Amniotic epithelial cell (primary cell): ENCODE measurements at regions not wholly inside any gene's neighbourhood (a gene's known extent, or its start where the extent isn't known, plus 50 kb on each side); places are given as distances from the start of the nearest gene placed in this dataset.
"Not testable (repeated sequence)": the region's sequence is repeated elsewhere in the genome, so short reads cannot be mapped to it uniquely, and the experiment has no call there.

Source experiments
- DNase-seq: peaks from one replicate; pipeline ENCODE4 v3.0.0-alpha.2; 2010; ENCODE audit warnings: low read depth

GRCh38 chr4:179695175-179695574, 2252.9 kb upstream of the AGA start:
- DNase-seq = no peak

- DNase-seq = no peak
Observed at GRCh38 chr4:179698321-179698720, 2256.1 kb upstream of the AGA start.

GRCh38 chr4:179709961-179710624, 2267.9 kb upstream of the AGA start:
- no peak for DNase-seq

GRCh38 chr4:179719766-179720450, 2277.7 kb upstream of the AGA start:
- DNase-seq = no peak

- not testable (repeated sequence) for DNase-seq
Observed at GRCh38 chr4:179726491-179726890, 2284.3 kb upstream of the AGA start.

GRCh38 chr4:179728305-179728704, 2286.1 kb upstream of the AGA start:
- DNase-seq = no peak

- not testable (repeated sequence) for DNase-seq
Observed at GRCh38 chr4:179736820-179737219, 2294.6 kb upstream of the AGA start.

- no peak for DNase-seq
Observed at GRCh38 chr4:179738822-179739221, 2296.6 kb upstream of the AGA start.

GRCh38 chr4:179747218-179747910, 2305.1 kb upstream of the AGA start:
- no peak for DNase-seq

GRCh38 chr4:179748837-179749236, 2306.6 kb upstream of the AGA start:
- no peak for DNase-seq

GRCh38 chr4:179750374-179750773, 2308.1 kb upstream of the AGA start:
- DNase-seq = no peak

- DNase-seq = no peak
Observed at GRCh38 chr4:179751669-179752068, 2309.4 kb upstream of the AGA start.

- DNase-seq = no peak
Observed at GRCh38 chr4:179755322-179755721, 2313.1 kb upstream of the AGA start.

- no peak for DNase-seq
Observed at GRCh38 chr4:179757641-179758040, 2315.4 kb upstream of the AGA start.

- DNase-seq = no peak
Observed at GRCh38 chr4:179762840-179763239, 2320.6 kb upstream of the AGA start.

GRCh38 chr4:179766938-179767337, 2324.7 kb upstream of the AGA start:
- no peak for DNase-seq

GRCh38 chr4:179768996-179769395, 2326.8 kb upstream of the AGA start:
- DNase-seq = no peak

- no peak for DNase-seq
Observed at GRCh38 chr4:179797738-179798137, 2355.5 kb upstream of the AGA start.

- DNase-seq = no peak
Observed at GRCh38 chr4:179803857-179804256, 2361.6 kb upstream of the AGA start.

GRCh38 chr4:179804440-179804839, 2362.2 kb upstream of the AGA start:
- no peak for DNase-seq

GRCh38 chr4:179817317-179817716, 2375.1 kb upstream of the AGA start:
- no peak for DNase-seq

GRCh38 chr4:179823342-179823741, 2381.1 kb upstream of the AGA start:
- no peak for DNase-seq

- no peak for DNase-seq
Observed at GRCh38 chr4:179831274-179831673, 2389.0 kb upstream of the AGA start.
